GM12872 (cell line): ENCODE measurements at regions not wholly inside any gene's neighbourhood (a gene's known extent, or its start where the extent isn't known, plus 50 kb on each side); places are given as distances from the start of the nearest gene placed in this dataset.

Experiments used
- TF ChIP-seq, protein P1 (sequence below): IDR thresholded peaks from 3 replicates; pipeline ENCODE4 v1.5.1; 2011; ENCODE audit warnings: low read depth, mild to moderate bottlenecking, low read length, moderate library complexity; ENCODE audit not compliant: insufficient read depth

DNA sequence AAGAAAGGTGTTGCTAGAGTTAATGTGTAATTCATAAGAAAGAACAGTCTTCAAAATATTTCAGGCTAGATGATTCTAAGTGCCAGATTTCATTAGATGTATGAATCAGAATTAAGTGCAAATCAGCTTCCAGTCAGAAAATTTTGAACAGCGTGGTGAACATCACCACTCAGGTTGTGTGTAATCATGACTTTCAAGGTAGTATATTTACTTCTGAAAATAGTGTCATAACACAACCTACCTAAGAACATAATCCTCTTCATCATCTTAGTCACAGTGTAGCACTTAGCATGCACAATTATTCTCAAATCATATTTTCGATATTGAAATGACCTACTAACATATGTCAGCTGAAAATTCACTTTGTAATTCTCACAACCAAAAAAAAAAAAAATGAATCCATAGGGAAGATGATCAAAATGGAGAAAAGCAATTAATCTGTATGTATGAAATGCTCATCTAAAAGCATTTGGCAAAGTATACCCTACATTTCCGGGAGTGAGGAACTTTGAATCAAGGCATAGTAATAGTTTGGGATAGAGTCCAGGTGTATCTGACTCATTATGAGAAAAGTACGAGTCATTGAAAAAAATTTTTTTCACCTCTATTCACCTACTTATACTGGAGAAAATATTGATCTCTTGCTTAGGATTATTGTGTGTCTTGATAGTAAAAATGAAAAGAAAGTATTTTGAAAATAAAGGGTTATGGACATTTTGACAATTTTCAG is 221.8 kb upstream of the CHRM3 start:
- TF ChIP-seq, protein P1, sequence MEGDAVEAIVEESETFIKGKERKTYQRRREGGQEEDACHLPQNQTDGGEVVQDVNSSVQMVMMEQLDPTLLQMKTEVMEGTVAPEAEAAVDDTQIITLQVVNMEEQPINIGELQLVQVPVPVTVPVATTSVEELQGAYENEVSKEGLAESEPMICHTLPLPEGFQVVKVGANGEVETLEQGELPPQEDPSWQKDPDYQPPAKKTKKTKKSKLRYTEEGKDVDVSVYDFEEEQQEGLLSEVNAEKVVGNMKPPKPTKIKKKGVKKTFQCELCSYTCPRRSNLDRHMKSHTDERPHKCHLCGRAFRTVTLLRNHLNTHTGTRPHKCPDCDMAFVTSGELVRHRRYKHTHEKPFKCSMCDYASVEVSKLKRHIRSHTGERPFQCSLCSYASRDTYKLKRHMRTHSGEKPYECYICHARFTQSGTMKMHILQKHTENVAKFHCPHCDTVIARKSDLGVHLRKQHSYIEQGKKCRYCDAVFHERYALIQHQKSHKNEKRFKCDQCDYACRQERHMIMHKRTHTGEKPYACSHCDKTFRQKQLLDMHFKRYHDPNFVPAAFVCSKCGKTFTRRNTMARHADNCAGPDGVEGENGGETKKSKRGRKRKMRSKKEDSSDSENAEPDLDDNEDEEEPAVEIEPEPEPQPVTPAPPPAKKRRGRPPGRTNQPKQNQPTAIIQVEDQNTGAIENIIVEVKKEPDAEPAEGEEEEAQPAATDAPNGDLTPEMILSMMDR = no peak

DNA sequence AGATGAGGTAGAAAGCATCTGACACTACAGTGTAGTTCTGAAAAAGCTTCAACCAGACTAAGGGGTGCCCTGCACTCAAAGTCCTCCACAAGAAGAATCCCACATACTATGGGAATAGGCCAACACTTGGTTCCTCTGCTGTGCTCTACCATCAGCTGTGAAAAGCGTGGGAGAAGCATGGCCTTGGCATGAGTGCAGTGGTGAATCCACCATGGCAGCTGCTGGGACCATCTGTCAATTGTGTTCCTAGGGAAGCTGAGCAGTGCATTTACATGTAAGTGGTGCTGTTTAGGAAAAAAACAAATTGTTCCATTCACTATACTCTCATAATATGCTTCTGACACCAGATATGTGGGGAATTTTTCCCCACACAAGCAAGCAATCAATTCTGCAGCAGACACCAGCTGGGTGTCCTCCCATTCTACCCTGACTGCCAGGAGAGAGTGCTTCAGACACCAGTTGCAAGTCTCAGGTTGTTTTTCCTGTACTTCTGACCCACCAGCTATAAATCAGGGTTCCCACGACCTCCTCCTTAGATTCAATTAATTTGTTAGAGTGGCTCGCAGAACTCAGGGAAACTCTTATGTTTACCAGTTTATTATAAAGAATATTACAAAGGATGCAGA is 230.8 kb upstream of the CHRM3 start:
- TF ChIP-seq, protein P1 = no peak

DNA sequence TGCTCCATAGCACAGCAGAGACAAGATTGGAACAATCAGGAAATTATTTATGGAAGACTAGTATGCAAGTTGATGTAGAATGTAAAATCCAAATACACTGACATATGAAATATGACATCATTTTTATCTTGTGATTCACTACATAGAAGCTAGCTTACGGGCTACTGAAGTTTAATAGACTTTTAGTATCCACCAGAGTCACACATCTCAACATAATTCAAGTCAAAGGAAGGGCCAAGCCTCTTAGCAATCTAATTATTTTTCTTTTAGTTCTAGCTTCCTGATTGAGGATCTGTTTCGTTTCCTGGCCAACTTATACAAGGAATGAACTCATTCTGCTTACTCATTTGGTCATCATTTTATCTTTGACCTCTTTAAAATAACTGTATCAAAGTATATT is 234.4 kb upstream of the CHRM3 start:
- TF ChIP-seq, protein P1 = no peak

DNA sequence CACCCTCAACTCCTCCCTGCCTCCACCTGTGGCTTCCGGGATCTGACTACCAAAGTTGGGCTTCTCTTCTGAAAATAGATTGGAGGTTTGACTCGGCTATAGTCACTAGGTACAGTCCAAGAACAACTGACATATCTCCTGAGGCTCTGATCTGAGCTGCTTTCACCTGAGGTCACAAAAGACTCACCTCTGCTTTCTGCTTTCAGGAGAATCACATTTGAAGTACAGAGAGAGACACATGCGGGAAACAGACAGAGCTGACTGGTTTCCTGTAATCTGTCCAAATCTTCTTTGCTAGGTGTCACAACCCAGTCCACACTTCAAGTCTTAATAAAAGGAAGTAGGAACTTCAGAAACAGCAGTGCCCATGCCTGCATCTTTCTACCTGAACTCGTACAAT is 245.4 kb upstream of the CHRM3 start:
- TF ChIP-seq, protein P1 = no peak

DNA sequence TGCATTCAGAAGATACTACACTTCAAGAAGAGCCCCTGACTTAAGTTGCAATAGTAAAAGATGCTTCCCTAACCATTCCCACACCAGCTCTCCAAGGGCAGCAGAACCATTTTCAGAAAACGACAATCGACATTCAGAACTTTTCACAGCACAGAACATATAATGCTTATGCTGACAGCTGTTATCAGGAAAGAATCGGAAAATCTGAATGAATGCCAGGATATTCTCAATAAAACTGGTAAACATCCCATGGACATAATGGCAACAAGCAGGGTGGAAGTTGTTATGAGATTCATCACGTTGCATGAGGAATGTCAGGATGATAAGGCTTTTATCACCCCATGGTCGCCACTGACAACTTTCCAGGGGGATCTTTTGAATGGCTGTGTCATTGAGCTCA is 246.6 kb upstream of the CHRM3 start:
- TF ChIP-seq, protein P1 = no peak

DNA sequence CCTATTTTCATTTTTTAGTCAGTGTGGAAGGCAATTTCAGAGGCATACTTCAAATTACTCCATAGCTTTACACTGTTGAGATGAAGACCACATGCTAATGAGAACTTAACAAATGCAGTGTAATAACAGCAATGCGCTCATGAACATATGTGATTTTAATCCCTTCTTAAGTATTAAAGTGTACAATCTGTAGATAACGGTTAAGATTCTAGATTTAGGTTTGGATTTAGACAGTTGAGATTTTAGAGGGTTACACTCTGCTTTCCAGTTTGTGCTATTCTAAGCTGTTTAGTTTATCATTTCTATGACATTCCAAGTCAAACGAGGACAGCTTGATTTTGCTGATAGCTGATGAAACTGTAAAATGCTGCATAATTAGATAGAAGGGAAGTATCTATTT is 257.8 kb upstream of the CHRM3 start:
- TF ChIP-seq, protein P1 = no peak

DNA sequence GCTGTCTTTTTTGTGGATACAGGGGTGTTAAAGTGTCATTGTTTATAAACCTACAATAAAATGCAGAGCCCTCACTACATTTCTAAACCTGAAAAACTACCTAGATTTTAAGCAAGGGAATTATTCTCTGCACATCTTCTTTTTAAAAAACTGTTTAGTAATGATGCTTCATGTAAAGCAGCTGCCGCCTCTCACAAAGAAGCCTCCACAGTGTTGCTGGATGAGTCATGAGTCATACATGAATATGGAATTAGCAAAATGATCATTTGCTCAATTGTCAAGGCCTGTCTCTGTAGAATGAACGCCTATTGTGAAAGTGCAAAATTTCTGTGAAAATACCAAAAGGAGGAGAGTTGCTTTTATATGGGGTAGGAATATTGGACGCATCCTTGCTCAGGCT is 259.5 kb upstream of the CHRM3 start:
- TF ChIP-seq, protein P1 = no peak
